Caco-2 (cell line): ENCODE measurements at regions not wholly inside any gene's neighbourhood (a gene's known extent, or its start where the extent isn't known, plus 50 kb on each side); places are given as distances from the start of the nearest gene placed in this dataset.

ENCODE experiments used
- BruUV-seq: library from RNA; stranded (reverse); fragments of 400-500 nt; replicated peaks from 2 replicates; lab custom pipeline; 2021; lab: Mats Ljungman, UMichigan
- CTCF ChIA-PET: fragments of 300-600 bp; sonication (Branson Sonifier 250); formaldehyde crosslinking; loops from one replicate; lab custom pipeline; 2022; ENCODE audit warnings: antibody characterized with exemption; lab: Charles Lee
- POLR2A ChIA-PET: fragments of 300-600 bp; sonication (Branson Sonifier 250); formaldehyde crosslinking; loops from one replicate; lab custom pipeline; 2022; ENCODE audit warnings: antibody characterized with exemption; lab: Charles Lee
- DNase-seq, 2 experiments: peaks; one replicate each; pipeline versions ENCODE4 v3.0.0 to v3.0.0-alpha.2; 2020 to 2022
- H3K27me3 ChIP-seq: replicated peaks from 2 replicates; pipeline ENCODE4 v1.6.0; 2011; ENCODE audit warnings: low read length; ENCODE audit not compliant: control insufficient read depth, insufficient read depth
- H3K36me3 ChIP-seq: 2 replicates; pipeline ENCODE4 v1.5.1; 2011; ENCODE audit warnings: low read length; ENCODE audit not compliant: control insufficient read depth, insufficient read depth
- H3K4me1 ChIP-seq: fragments of 250-450 bp; sonication (Bioruptor Pico); 2 replicates; pipeline ENCODE4 v1.5.1; 2020; ENCODE audit warnings: mild to moderate bottlenecking
- H3K4me3 ChIP-seq: 2 replicates; pipeline ENCODE4 v1.5.1; 2011; ENCODE audit warnings: low read depth, mild to moderate bottlenecking, control low read depth, low read length
- H3K9me3 ChIP-seq: fragments of 250-450 bp; sonication (Bioruptor Pico); 2 replicates; pipeline ENCODE4 v1.5.1; 2020; ENCODE audit warnings: mild to moderate bottlenecking, moderate library complexity
- H3K27ac Mint-ChIP-seq: one replicate; pipeline ENCODE4 v1.8.0; 2022; ENCODE audit warnings: mixed read lengths; ENCODE audit not compliant: unreplicated experiment
- H3K27me3 Mint-ChIP-seq: one replicate; pipeline ENCODE4 v1.8.0; 2022; ENCODE audit warnings: mixed read lengths; ENCODE audit not compliant: insufficient read depth, unreplicated experiment
- H3K36me3 Mint-ChIP-seq: one replicate; pipeline ENCODE4 v1.8.0; 2022; ENCODE audit warnings: mild to moderate bottlenecking, mixed read lengths; ENCODE audit not compliant: insufficient read depth, unreplicated experiment
- H3K4me1 Mint-ChIP-seq: one replicate; pipeline ENCODE4 v1.8.0; 2022; ENCODE audit warnings: low read depth, mixed read lengths; ENCODE audit not compliant: unreplicated experiment
- H3K4me3 Mint-ChIP-seq: one replicate; pipeline ENCODE4 v1.8.0; 2022; ENCODE audit warnings: mild to moderate bottlenecking, moderate library complexity, mixed read lengths; ENCODE audit not compliant: unreplicated experiment
- H3K9me3 Mint-ChIP-seq: one replicate; pipeline ENCODE4 v1.8.0; 2022; ENCODE audit warnings: mixed read lengths; ENCODE audit not compliant: unreplicated experiment
- CTCF ChIP-seq, 2 experiments: fragments of 200-600 bp in 1 of 2; IDR thresholded peaks; 1 replicate in 1 of 2; 2 replicates in 1 of 2; pipeline versions ENCODE4 v1.5.1 to v1.8.0; 2011 to 2022; ENCODE audit warnings: antibody characterized with exemption in 1 of 2, control low read depth in 1 of 2, inconsistent platforms in 1 of 2, low read depth in 1 of 2, low read length in 1 of 2, mild to moderate bottlenecking in 1 of 2, moderate library complexity in 1 of 2; ENCODE audit not compliant: insufficient read depth in 1 of 2, severe bottlenecking in 1 of 2, unreplicated experiment in 1 of 2
- intact Hi-C: fragments of 100-400 bp; cut with micrococcal nuclease; formaldehyde crosslinking; loops from one replicate; pipeline ENCODE4 v1.10.0; 2022; ENCODE audit not compliant: unreplicated experiment

- H3K4me1 ChIP-seq, result peaks cover 51% of the 10 kb centered on the region
- peaks cover 10% of the 10 kb centered on the region for H3K9me3 Mint-ChIP-seq
Observed at GRCh38 chr2:181788897-181789555, 102.5 kb upstream of the ITPRID2 start.

GRCh38 chr2:181789827-181790448 lies 101.6 kb upstream of the ITPRID2 start:
- DNase-seq, result no peak
- no peaks in the 10 kb centered on the region for H3K9me3 ChIP-seq
- H3K27ac Mint-ChIP-seq, result peak overlapping the region; percentile 79
- intact Hi-C loops, result no loop called here
- H3K4me1 ChIP-seq, result peaks cover 43% of the 10 kb centered on the region
- peaks cover 10% of the 10 kb centered on the region for H3K9me3 Mint-ChIP-seq
- CTCF ChIA-PET, result interaction anchor here (1.0 to 1.3 kb wide), 2 partner anchors 29 to 47 kb away, joined by 3 read pairs; no protein-coding TSS in a partner anchor
- H3K36me3 Mint-ChIP-seq, result no peaks in the 10 kb centered on the region
- no TSS peak for BruUV-seq
- peaks cover 21% of the 10 kb centered on the region for H3K4me1 Mint-ChIP-seq
- H3K36me3 ChIP-seq, result no peaks in the 10 kb centered on the region
- TF ChIP-seq CTCF (IDR thresholded peaks at IDR 0.05; ENCODE audit: insufficient read depth in 1 of 2, low read depth in 1 of 2, low read length in 1 of 2, severe bottlenecking in 1 of 2, unreplicated experiment in 1 of 2), result no peak
- no peaks in the 10 kb centered on the region for H3K27me3 Mint-ChIP-seq
- H3K4me3 Mint-ChIP-seq, result peak overlapping the region; percentile 24
- H3K4me3 ChIP-seq, result no peak overlapping the region
- H3K27me3 ChIP-seq, result no peaks in the 10 kb centered on the region
- POLR2A ChIA-PET, result interaction anchor here (0.6 kb wide), 1 partner anchor 140 kb away, joined by 3 read pairs; no protein-coding TSS in a partner anchor

More at GRCh38 chr2:181788897-181789555, 102.5 kb upstream of the ITPRID2 start:
- H3K36me3 Mint-ChIP-seq, result no peaks in the 10 kb centered on the region
- no peaks in the 10 kb centered on the region for H3K27me3 Mint-ChIP-seq
- Histone ChIP-seq H3K9me3 (no peaks in the 10 kb centered on the region), H3K27me3 (no peaks in the 10 kb centered on the region), H3K36me3 (no peaks in the 10 kb centered on the region), H3K4me3 (no peak overlapping the region)
- BruUV-seq, result no TSS peak
- H3K4me1 Mint-ChIP-seq, result peaks cover 22% of the 10 kb centered on the region
- CTCF ChIA-PET, result no interaction called here
- no peak overlapping the region for H3K27ac Mint-ChIP-seq
- no peak overlapping the region for H3K4me3 Mint-ChIP-seq
- POLR2A ChIA-PET, result no interaction called here
- TF ChIP-seq CTCF (IDR thresholded peaks at IDR 0.05; ENCODE audit: insufficient read depth in 1 of 2, low read depth in 1 of 2, low read length in 1 of 2, severe bottlenecking in 1 of 2, unreplicated experiment in 1 of 2), result no peak
- intact Hi-C loops, result no loop called here
- no peak for DNase-seq

GRCh38 chr2:181790716-181791649 lies 100.5 kb upstream of the ITPRID2 start:
- POLR2A ChIA-PET, result no interaction called here
- peaks cover 18% of the 10 kb centered on the region for H3K4me1 Mint-ChIP-seq
- H3K36me3 Mint-ChIP-seq, result no peaks in the 10 kb centered on the region
- no peaks in the 10 kb centered on the region for H3K36me3 ChIP-seq
- H3K27ac Mint-ChIP-seq, result peak overlapping the region; percentile 79
- CTCF ChIA-PET, result interaction anchor here (1.0 to 1.3 kb wide), 2 partner anchors 28 to 48 kb away, joined by 3 read pairs; no protein-coding TSS in a partner anchor
- no TSS peak for BruUV-seq
- H3K4me1 ChIP-seq, result peaks cover 33% of the 10 kb centered on the region
- no peaks in the 10 kb centered on the region for H3K27me3 Mint-ChIP-seq
- DNase-seq, result peak in 1 of 2 experiments; percentile 12
- intact Hi-C loops, result no loop called here
- no peaks in the 10 kb centered on the region for H3K9me3 ChIP-seq
- H3K4me3 Mint-ChIP-seq, result peak overlapping the region; percentile 69
- H3K27me3 ChIP-seq, result no peaks in the 10 kb centered on the region
- peaks cover 10% of the 10 kb centered on the region for H3K9me3 Mint-ChIP-seq
- H3K4me3 ChIP-seq, result no peak overlapping the region
- no peak for TF ChIP-seq CTCF (IDR thresholded peaks at IDR 0.05; ENCODE audit: insufficient read depth in 1 of 2, low read depth in 1 of 2, low read length in 1 of 2, severe bottlenecking in 1 of 2, unreplicated experiment in 1 of 2)
